Hepatocyte (in vitro differentiated cells): ENCODE measurements at regions not wholly inside any gene's neighbourhood (a gene's known extent, or its start where the extent isn't known, plus 50 kb on each side); places are given as distances from the start of the nearest gene placed in this dataset.

Experiments used
- DNase-seq: peaks from one replicate; pipeline ENCODE4 v3.0.0-alpha.2; 2016; ENCODE audit warnings: low spot score
- H2AFZ ChIP-seq: fragments of 200-600 bp; sonication (generic); 2 replicates; pipeline ENCODE4 v1.6.0; 2016; ENCODE audit warnings: antibody characterized with exemption, mild to moderate bottlenecking
- H3K27ac ChIP-seq: fragments of 200-600 bp; sonication (generic); 2 replicates; pipeline ENCODE4 v1.5.1; 2016; ENCODE audit warnings: mild to moderate bottlenecking
- H3K27me3 ChIP-seq: fragments of 200-600 bp; sonication (generic); 2 replicates; pipeline ENCODE4 v1.6.1; 2016
- H3K36me3 ChIP-seq: fragments of 200-600 bp; sonication (generic); replicated peaks from 2 replicates; pipeline ENCODE4 v1.5.1; 2016; ENCODE audit warnings: low read depth; ENCODE audit not compliant: insufficient read depth
- H3K4me1 ChIP-seq: fragments of 200-600 bp; sonication (generic); 2 replicates; pipeline ENCODE4 v1.5.1; 2016; ENCODE audit warnings: mild to moderate bottlenecking, moderate library complexity; ENCODE audit not compliant: insufficient read depth
- H3K4me2 ChIP-seq: fragments of 200-600 bp; sonication (generic); 2 replicates; pipeline ENCODE4 v1.6.0; 2016
- H3K4me3 ChIP-seq: fragments of 200-600 bp; sonication (generic); 2 replicates; pipeline ENCODE4 v1.5.1; 2016; ENCODE audit warnings: mild to moderate bottlenecking
- H3K79me2 ChIP-seq: fragments of 200-600 bp; sonication (generic); 2 replicates; pipeline ENCODE4 v1.6.0; 2017; ENCODE audit warnings: mild to moderate bottlenecking
- H3K9me2 ChIP-seq: fragments of 200-600 bp; sonication (generic); replicated peaks from 2 replicates; pipeline ENCODE4 v1.6.0; 2017; ENCODE audit warnings: mild to moderate bottlenecking; ENCODE audit not compliant: insufficient read depth
- H3K9me3 ChIP-seq: fragments of 200-600 bp; sonication (generic); 2 replicates; pipeline ENCODE4 v1.5.1; 2016; ENCODE audit warnings: low read depth, mild to moderate bottlenecking
- H4K20me1 ChIP-seq: fragments of 200-600 bp; sonication (generic); 2 replicates; pipeline ENCODE4 v1.6.0; 2016; ENCODE audit warnings: mild to moderate bottlenecking; ENCODE audit not compliant: insufficient read depth, poor library complexity, severe bottlenecking
- CTCF ChIP-seq: fragments of 200-600 bp; sonication (generic); IDR thresholded peaks from 2 replicates; pipeline ENCODE4 v1.5.1; 2016; ENCODE audit warnings: antibody characterized with exemption, mild to moderate bottlenecking; ENCODE audit not compliant: poor library complexity
- EZH2 ChIP-seq: fragments of 200-600 bp; sonication (generic); IDR thresholded peaks from 2 replicates; pipeline ENCODE4 v1.6.1; 2016; ENCODE audit warnings: antibody characterized with exemption, mild to moderate bottlenecking, borderline replicate concordance
- EZH2phosphoT487 ChIP-seq: fragments of 200-600 bp; sonication (generic); IDR thresholded peaks from one replicate; pipeline ENCODE4 v1.6.1; 2018; ENCODE audit warnings: antibody characterized with exemption, mild to moderate bottlenecking, low read depth, moderate library complexity; ENCODE audit not compliant: unreplicated experiment, severe bottlenecking
- WGBS: methylation state at CpG from one replicate; pipeline ENCODE4 v1.1.6; 2016; ENCODE audit warnings: low lambda C conversion rate; ENCODE audit errors: missing lambda C conversion rate; 5-methylcytosine and 5-hydroxymethylcytosine counted together

- TF ChIP-seq EZH2, result no peak
- no peak for TF ChIP-seq EZH2phosphoT487
- no peak for TF ChIP-seq CTCF
- 89% methylated on average over 16 of the region's 16 CpGs for WGBS
- H2AFZ ChIP-seq, result no peak overlapping the region
- no peak for DNase-seq
- H3K9me2 ChIP-seq, result no peaks in the 10 kb centered on the region
- H3K79me2 ChIP-seq, result no peaks in the 10 kb centered on the region
- H3K27me3 ChIP-seq, result no peaks in the 10 kb centered on the region
- no peak overlapping the region for H3K27ac ChIP-seq
- no peaks in the 10 kb centered on the region for H3K36me3 ChIP-seq
- H3K4me3 ChIP-seq, result no peak overlapping the region
- no peaks in the 10 kb centered on the region for H3K9me3 ChIP-seq
- H3K4me1 ChIP-seq, result peaks cover 30% of the 10 kb centered on the region
- H4K20me1 ChIP-seq, result no peaks in the 10 kb centered on the region
- no peak overlapping the region for H3K4me2 ChIP-seq
These were observed 119.7 kb upstream of the NXT1 start for GRCh38 chr20:23230766-23231385.

GRCh38 chr20:23229989-23230388, 120.6 kb upstream of the NXT1 start:
- Histone ChIP-seq H2AFZ (no peak overlapping the region), H4K20me1 (no peaks in the 10 kb centered on the region), H3K9me2 (no peaks in the 10 kb centered on the region), H3K4me1 (peaks cover 37% of the 10 kb centered on the region), H3K4me3 (no peak overlapping the region), H3K9me3 (no peaks in the 10 kb centered on the region), H3K36me3 (no peaks in the 10 kb centered on the region), H3K27ac (no peak overlapping the region), H3K27me3 (no peaks in the 10 kb centered on the region), H3K4me2 (no peak overlapping the region), H3K79me2 (no peaks in the 10 kb centered on the region)
- DNase-seq, result no peak
- WGBS, result 93% methylated on average over 3 of the region's 3 CpGs
- TF ChIP-seq EZH2, result no peak
- TF ChIP-seq CTCF, result no peak
- TF ChIP-seq EZH2phosphoT487, result no peak

- Histone ChIP-seq H2AFZ (no peak overlapping the region), H3K79me2 (no peaks in the 10 kb centered on the region), H3K4me2 (no peak overlapping the region), H3K36me3 (no peaks in the 10 kb centered on the region), H3K4me1 (peaks cover 39% of the 10 kb centered on the region), H3K27ac (peak overlapping the region; percentile 2), H3K4me3 (no peak overlapping the region), H3K27me3 (no peaks in the 10 kb centered on the region), H4K20me1 (no peaks in the 10 kb centered on the region), H3K9me2 (no peaks in the 10 kb centered on the region), H3K9me3 (no peaks in the 10 kb centered on the region)
- no peak for TF ChIP-seq EZH2phosphoT487
- TF ChIP-seq EZH2, result no peak
- no peak for TF ChIP-seq CTCF
- 81% methylated on average over 3 of the region's 3 CpGs for WGBS
- no peak for DNase-seq
These were observed 121.7 kb upstream of the NXT1 start for GRCh38 chr20:23228912-23229311.
